ENCODE measurements at regions not wholly inside any gene's neighbourhood (a gene's known extent, or its start where the extent isn't known, plus 50 kb on each side); places are given as distances from the start of the nearest gene placed in this dataset.

DNA sequence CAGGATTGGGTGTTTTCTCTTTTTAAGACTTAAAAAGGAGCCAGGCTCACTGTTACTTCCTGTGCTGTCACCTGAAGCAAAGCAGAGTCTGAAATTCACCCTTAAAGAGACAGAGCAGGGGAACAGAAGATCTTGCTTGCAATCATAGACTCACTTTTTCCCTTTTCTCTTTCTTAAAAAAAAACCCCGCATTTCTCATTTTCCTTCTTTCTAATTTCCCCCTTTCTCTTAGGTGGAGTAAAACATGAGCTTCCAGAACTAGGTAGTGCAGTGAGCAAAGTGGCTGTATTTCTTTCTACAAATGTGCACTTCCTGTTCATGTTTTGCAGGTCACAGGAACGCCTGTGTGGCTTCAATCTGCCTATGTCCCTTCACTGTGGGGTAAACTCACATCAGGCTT, 381.2 kb downstream of the LPIN1 start:
- DNase-seq = no peak

DNA sequence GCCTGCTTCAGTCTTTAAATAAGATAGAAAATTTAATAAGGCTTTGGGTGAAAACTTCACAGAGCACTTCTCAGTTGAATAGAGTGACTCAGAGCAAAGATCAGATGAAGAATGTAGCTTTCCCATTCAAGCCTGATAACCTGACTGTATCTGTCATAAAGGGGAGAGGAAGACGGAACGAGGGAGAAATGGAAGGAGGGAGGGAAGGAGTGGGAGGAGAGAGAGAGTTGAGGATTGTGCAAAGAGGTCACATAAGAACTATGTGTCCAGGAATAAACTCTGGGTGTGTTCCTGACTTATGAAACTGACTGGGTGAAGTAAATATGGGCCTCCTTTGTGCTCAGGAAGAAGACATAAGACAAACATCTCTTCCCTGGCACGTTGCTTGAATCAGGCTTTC, 385.5 kb downstream of the LPIN1 start:
- DNase-seq = no peak

DNA sequence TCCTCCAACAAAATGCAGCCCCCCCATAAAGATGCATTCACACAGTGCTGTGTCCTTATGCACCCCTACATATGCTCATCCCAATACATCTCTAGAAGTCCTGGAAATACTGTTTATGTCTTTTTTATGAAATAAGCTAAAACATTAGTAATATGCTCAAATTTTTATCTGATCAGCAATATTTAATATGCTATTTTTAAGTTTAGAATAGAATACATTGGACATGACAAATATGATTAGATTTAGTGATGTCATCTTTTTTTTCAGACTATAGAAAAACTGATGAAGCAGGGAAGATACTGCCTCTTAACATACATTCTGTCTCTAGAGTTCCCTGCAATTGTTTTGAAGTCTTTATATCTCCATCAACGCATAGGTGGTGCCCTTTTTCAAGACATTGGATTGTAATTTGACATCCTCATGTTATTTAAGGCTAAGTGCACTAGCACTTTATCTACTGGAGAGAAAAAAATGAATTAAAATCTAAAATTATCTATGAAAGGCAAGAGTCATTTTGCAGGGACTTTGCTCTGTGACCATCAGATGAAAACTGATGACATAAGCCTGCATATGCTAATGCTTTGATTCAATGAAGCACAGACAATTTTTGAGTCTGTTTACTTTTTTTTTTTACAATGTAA, 395.3 kb downstream of the LPIN1 start:
- no peak for DNase-seq

DNA sequence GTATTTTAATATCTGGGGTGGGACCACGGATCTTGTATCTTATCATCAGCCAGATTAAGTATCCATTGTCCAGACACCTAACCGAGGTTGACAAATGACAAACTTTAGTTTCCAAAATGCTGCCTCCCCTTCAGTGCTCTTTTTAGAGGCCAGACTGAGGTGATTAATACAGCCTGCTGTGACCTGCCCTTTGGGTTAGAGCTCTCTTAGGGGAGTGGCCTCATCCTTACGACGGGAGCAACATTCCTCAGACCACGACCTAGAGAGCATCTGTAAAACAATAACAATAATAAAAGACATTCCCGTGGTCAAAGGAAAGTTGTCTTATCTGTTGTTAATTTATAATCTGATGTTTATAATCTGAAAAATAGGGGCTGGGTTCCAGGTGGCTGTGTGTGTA, 405.3 kb downstream of the LPIN1 start:
- no peak for DNase-seq

DNA sequence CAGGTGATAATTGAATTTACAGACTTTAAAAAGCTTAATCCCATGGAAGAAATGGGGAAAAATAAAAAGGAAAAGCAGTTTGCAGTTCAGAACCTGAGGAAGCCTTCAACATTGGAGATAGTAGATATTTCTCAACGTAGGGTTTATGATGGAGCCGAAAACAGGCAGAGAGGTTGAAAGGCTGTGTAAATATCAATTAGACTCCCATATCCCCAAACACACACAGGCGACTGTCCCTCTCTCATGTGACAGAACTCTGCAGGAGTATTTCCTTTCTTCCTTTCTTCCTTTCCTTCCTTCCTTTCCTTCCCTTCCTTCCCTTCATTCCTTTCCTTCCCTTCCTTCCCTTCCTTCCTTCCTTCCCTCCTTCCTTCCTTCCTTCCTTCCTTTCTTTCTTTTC, 406.5 kb downstream of the LPIN1 start:
- peak; percentile 29 for DNase-seq

DNA sequence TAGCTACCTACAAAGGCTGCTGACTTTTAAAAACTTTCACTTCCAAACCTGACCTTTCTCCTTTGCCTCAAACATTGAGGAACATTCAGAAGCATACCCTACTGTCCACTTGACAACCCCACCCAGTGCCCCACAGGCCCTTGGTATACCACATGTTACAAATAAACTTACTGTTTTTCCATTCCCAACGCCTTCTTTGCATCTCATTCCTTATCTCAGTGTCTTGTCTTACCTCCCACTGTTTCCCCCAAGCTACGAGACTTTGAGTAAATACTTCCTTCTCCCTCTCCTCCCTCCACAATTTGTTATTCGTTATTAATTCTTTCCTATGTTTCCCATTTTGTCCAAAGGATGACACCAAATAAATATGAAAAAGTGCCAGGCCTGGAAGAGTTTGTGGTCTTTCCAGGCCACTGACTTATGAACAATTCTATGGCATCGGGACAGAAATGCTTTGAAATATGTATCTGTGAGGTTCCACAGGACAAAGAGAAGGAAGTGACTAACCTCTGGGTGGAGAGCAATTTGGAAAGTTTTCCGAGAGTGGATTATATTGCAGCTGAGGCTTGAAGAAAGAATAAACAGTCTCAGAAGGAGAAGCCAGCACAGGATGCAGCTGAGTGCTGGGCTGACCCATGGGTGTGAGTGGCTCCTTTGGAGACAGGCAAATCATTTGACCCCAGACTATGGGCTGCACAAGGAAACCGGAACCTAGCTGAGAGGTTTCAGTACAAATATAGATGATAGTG, 409.0 kb downstream of the LPIN1 start:
- DNase-seq = no peak

DNA sequence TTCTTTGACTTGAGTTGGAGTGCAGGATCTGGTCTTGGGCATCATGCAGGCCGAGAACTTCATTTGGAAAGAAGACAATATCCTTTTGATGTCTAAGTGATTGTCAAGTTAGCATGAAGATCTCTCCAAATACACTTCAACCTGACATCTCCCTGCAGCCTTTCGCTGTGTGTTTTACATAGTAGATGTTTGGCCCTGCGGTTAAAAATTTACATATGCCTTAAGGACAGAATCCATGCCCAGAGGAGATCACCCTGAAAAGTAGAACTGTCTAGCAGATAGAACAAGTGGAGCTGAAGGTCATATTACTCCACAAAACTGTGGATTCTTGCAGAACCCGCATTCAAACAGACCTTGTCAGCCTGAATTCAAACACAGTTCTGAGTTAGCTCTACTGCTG, 409.9 kb downstream of the LPIN1 start:
- DNase-seq = no peak

DNA sequence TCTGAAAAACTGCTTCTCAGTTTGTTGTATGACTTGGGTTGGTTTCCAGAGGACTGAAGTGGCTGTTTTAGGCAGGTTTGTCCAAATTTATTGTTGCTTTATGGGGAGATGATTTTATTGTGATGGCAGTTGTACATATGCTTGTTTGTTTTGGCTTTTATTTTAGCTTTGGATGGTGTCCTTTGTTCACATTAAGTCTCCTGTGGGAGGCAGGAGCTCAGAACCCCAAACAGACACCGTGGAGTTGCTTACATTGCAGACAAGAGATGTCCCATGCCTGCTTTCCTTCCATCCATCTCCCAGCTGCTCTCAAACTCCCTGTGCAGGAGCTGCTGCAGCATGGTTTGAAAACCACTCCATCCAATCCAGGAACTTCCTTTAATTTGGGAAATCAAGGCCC, 414.7 kb downstream of the LPIN1 start:
- DNase-seq = no peak

DNA sequence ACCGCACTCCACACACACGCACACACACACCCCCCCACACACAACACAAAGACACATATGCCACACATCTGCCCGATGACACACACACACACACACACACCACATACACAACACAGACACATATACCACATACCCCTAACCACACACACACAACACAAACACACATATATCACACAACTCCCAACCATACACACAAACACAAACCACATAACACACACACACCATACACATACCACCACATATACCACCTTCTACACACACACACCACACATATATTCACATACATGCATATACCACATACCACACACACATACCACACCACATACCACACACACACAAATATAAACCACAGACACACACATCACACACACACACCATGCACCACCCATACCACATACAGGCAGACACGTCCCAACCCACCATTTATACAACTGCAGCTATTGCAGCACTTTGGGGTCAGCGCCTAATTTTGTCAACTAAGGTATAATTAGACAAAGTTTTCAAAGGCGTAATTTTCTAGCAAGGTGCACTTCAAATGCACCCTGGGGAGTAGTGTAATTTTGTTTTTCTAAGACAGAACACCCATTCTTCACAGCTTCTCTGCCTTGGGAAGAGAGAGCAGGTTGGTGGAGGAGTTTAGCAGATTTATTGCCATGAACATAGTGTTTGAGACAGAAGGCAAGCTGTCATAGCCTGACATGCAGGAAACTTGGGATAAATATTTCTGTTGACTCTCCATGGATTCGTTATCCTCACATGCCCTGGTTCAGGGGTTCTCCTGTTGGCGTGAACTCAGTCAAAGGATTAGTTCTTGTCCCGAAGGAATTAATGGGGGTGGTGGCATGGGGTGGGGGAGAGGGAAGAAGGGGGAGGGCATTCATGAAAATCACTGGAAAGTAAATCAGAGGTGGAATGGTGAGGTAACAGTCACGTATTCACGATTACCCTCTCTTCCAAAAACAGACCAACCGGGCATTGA, 416.1 kb downstream of the LPIN1 start:
- DNase-seq = no peak

DNA sequence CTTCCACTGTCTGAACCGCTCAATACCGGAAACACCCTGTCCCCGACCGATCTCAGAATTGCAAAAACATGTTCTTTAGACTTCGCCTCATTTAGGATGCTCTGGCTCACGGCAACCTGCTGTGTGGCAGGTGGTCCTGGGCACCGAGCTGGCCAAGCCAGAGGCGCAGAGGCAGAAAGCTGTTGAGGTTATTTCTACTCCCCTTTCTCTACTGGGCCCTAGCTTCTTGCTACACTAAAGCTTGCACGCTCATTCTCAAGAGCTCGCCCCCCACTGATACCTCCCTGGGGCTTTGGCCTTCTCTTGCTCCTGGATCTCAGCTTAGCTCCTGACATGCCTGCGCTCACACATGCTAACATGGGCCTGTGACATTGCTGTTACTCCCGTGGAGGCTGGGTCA, 417.4 kb downstream of the LPIN1 start:
- no peak for DNase-seq

DNA sequence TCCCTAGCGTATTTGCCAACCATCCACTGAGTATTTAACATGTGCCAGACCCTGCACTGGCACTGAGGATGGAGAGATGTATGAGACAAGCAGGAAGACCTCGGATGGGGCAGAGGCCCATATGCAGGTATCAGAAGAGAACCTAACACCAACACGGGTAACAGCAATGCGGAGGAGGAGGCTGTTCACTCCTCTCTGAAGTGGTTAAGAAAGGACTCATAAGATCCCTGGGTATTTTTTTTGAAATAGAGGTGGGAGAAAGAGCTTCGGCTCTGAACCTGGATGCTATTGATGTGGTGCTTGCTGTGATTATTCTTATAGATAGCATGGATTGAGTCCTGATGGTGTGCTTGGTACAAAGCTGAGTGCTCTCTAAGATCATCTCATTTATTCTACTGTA, 418.3 kb downstream of the LPIN1 start:
- DNase-seq = no peak

DNA sequence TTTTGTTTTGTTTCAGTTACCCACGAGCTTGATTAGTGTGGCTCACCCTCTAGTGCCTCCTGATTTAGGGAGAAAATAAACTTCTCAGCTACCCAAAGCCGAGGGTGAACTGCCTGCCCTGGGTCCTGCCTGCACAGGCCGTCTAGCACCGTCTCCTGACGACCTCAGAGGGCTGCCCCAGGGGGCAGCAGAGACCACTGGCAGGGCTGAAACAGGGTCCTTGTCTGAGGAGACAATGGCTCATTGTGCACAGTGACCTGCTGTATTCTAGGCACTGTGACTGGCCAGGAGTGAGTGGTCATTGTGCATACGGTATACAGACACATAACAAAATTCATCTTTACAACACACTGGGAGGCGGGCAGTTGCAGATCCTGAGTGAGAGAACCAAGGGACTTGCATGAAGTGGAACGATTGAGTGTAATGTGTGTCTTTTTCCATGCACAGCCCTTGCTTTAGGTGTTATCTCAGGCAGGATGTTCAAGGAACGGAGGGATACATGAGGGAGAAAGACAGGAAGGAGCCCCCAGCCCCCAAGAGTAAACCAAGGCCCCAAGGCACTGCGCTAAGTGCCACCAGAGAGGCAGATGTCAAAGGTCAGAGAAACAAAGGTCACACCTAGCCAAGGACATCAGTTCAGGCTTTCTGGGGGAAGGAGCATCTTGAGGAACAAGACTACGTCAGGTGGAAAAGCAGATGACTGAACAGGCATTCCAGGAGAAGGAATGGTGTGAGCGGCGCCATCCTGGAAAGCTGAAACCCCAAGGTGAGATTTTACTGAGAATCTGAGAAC, 421.3 kb downstream of the LPIN1 start:
- DNase-seq = no peak

DNA sequence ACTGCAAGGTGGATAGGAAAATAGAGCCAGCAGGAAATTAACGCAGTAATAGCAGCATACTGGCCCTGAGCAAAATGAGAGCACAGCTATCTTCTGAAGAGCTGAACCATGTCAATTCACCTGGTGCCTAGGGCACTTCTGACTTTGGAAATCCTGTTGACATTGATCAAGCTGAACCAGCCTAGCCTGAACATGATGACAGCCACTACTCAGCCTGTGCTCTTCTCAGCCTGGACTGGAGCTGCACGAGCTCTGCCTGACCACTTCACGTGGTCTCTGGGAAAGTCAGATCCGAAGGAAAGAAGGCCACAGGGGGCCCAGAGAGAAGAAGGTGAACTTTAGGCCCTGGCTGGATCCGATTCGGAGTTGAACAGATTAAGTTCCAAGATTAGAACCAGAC, 421.9 kb downstream of the LPIN1 start:
- no peak for DNase-seq

DNA sequence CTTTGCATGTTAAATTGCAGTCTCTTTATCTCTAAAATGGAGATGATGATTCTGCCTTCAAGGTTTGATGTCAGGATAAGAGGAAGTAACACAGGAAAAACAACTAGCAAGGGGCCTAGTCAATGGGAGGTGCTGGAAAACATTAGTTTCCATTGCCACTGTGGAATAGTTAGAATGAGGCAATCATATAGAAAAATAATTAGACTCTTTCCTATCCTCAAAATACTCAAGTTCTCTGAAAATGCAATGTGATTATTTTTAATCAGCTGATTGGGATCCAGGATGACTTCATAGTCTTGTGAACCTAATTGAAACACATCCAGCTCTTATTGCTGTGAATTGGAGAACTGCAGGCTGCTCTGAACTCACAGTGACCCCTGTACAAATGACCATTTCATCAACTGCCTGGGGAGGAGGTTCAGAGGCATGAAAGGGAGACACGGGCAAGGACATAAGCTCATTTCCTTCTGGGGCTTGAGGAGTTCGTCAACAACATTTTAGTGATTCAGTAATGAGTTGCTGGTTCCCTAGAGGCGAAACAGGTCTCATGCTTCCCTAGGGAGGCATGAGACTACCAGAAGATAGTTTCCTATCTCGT, 422.5 kb downstream of the LPIN1 start:
- DNase-seq = no peak

DNA sequence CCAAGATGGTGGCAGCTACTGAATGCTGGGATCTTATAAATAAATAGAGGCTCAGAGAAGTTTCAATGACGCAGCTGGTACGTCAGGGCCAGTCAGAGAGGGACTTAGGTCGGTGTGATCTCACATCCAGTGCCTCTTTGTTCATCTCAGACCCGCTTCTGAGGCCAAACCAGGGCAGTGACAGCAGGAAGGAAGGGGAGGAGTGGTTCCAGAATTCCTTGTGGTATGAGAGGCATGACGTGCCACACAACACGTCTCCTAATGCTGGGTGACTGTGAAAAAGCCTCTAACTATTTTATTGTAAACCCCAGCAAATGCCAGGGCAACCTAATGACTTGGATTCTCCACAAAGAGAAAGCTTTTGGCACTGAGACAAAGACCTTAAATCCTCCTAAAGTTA, 423.3 kb downstream of the LPIN1 start:
- DNase-seq = no peak

DNA sequence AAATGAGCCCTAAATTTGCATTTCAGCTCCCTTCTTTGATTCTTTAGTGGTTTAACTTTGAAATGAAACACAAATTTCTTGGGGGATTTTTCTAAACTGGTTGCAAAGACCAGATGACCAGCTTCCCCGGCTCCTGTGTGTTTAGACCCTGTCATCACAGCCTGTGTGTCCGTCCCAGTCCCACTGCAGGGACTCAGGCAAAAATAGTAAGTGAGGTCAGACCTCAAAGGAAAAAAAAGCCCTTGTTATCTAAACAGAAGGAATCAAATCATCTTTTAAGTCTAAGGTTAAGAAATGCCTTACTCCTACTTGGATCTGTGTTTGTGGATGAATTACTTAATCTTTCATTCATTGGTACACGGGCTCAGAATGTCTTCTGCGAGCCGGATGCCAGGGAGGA, 423.7 kb downstream of the LPIN1 start:
- DNase-seq = no peak

DNA sequence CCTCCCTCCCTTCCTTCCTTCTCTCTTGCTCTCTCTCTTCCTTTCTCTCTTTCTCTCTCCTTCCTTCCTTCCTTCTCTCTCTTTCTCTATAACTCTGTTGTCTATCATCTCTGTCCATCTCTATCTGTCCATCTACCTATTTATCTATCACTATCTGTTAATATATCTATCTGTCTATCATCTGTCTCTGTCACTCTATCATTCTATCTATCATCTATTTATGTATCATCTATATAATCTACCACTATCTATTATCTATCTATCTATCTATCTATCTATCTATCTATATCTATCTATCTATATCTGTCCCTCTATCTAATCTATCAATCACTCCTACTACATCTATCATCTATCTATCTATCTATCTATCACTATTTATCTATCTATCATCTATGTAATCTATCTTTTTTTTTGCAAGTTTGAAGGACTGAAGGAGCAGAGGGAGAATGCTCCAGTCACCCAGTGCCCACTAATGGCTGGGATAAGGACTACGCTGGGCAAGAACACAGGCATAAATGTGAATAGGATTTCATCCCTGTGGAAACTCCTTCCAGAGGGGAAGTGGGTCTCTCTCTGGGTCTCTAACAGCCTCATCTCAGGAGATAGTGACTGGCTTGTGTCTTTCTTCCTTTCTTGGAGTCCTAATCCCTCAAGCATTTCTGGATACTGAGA, 427.0 kb downstream of the LPIN1 start:
- no peak for DNase-seq

DNA sequence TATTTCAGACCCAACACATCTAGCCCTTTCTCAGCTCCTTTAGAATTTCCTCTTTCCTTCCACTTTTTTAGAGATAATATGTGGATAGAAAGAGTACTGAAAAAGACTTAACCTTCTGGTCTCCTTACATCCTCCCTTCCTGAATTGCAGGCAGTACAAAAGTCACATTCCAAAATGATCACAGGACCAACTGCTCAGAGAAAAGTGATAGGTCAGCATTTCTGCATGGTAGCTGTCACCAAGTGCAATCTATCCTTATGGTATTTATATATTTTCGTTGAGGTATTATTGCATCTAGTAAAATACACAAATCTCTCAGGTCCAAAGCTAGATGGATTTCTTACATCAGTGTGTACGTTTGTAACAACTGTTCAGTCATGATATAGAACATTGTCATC, 427.5 kb downstream of the LPIN1 start:
- DNase-seq = no peak

DNA sequence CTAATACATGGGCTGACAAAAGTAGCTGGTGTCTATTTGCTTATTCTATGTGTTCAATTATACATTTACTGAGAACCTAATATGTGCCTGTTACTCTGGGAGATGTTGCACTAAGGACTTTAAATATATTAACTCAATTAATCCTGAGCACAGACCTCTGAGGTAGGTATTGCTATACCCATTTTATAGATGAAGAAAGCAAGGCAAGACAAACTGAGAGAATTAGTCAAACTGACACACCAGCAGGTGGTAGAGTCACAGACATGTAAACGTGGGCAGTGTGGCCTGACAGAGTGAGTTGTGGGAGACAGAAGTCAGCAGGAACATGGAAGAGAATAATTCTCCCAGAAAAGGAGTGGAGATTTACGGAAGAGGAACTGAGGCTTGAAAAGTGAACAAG, 428.9 kb downstream of the LPIN1 start:
- no peak for DNase-seq

DNA sequence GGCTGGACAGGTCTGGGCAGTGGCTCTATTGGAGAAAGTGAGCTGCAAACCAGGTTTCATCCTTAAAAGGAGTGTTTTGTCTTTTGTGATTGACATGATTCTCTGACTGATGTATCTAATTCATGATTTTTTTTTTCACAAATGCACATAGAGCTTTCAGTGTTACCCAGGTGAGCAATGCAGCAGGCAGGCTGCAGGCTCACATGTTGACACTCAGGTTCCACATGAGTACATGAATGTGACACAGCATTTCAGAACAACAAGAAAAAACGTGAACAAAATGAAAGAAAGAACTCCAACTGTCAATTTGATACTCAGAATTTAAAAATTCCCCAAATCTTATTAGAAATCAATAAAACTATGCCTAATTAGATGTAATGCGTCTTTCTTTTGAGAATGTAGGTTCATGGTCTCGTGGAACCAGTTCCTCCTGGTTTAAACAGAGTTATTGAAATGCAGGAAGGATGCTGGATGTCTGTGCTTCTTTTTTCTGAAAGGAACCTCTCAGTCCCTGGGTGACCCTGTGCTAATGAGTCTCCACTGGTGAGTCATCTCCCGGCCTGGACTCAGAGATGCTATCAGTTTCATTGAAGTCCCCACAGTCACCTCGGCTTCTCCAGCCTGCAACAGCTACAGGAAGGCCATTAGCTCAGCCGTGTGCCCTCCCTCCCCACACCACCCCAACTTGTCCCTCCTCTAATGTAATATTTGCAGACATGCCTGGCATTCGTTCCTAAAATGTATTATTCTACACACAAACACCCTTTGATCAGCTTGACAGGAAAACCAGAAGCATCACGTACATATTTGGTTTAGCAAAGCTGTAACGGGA, 430.4 kb downstream of the LPIN1 start:
- DNase-seq = no peak

Measured in NCI-H748 treated with DMSO at 0.1 percent for 48 hours (cell line).